IPS-11a (cell line): ENCODE measurements at regions not wholly inside any gene's neighbourhood (a gene's known extent, or its start where the extent isn't known, plus 50 kb on each side); places are given as distances from the start of the nearest gene placed in this dataset.

ENCODE experiments used
- H3K4me3 ChIP-seq: one replicate; pipeline ENCODE4 v1.5.1; 2013; ENCODE audit warnings: low read depth, low read length, control low read depth

- H3K4me3 ChIP-seq, result no peak overlapping the region
Observed at GRCh38 chr1:195012995-195013394, 1595.2 kb downstream of the KCNT2 start.

GRCh38 chr1:195005338-195005737, 1602.9 kb downstream of the KCNT2 start:
- no peak overlapping the region for H3K4me3 ChIP-seq

- H3K4me3 ChIP-seq, result no peak overlapping the region
Observed at GRCh38 chr1:194990483-194990882, 1617.8 kb downstream of the KCNT2 start.

- no peak overlapping the region for H3K4me3 ChIP-seq
Observed at GRCh38 chr1:194975913-194976312, 1632.3 kb downstream of the KCNT2 start.

GRCh38 chr1:194968916-194969315, 1639.3 kb downstream of the KCNT2 start:
- no peak overlapping the region for H3K4me3 ChIP-seq

- H3K4me3 ChIP-seq, result no peak overlapping the region
Observed at GRCh38 chr1:194959795-194960194, 1648.4 kb downstream of the KCNT2 start.

GRCh38 chr1:194952171-194952570, 1656.1 kb downstream of the KCNT2 start:
- H3K4me3 ChIP-seq, result no peak overlapping the region

GRCh38 chr1:194950584-194950983, 1657.7 kb downstream of the KCNT2 start:
- no peak overlapping the region for H3K4me3 ChIP-seq

- H3K4me3 ChIP-seq, result no peak overlapping the region
Observed at GRCh38 chr1:194940336-194941030, 1667.8 kb downstream of the KCNT2 start.

GRCh38 chr1:194935864-194936263, 1672.4 kb downstream of the KCNT2 start:
- no peak overlapping the region for H3K4me3 ChIP-seq

- no peak overlapping the region for H3K4me3 ChIP-seq
Observed at GRCh38 chr1:194931166-194931565, 1677.1 kb downstream of the KCNT2 start.

- no peak overlapping the region for H3K4me3 ChIP-seq
Observed at GRCh38 chr1:194930132-194930531, 1678.1 kb downstream of the KCNT2 start.

GRCh38 chr1:194929357-194929756, 1678.9 kb downstream of the KCNT2 start:
- no peak overlapping the region for H3K4me3 ChIP-seq

GRCh38 chr1:194919146-194919545, 1689.1 kb downstream of the KCNT2 start:
- no peak overlapping the region for H3K4me3 ChIP-seq

- H3K4me3 ChIP-seq, result no peak overlapping the region
Observed at GRCh38 chr1:194917769-194918168, 1690.5 kb downstream of the KCNT2 start.

GRCh38 chr1:194908643-194909042, 1699.6 kb downstream of the KCNT2 start:
- no peak overlapping the region for H3K4me3 ChIP-seq

- no peak overlapping the region for H3K4me3 ChIP-seq
Observed at GRCh38 chr1:194903524-194903923, 1704.7 kb downstream of the KCNT2 start.

- no peak overlapping the region for H3K4me3 ChIP-seq
Observed at GRCh38 chr1:194889310-194889709, 1702.9 kb upstream of the B3GALT2 start.

- H3K4me3 ChIP-seq, result no peak overlapping the region
Observed at GRCh38 chr1:194870860-194871259, 1684.4 kb upstream of the B3GALT2 start.

- H3K4me3 ChIP-seq, result no peak overlapping the region
Observed at GRCh38 chr1:194866153-194866552, 1679.7 kb upstream of the B3GALT2 start.

GRCh38 chr1:194865383-194865782, 1679.0 kb upstream of the B3GALT2 start:
- H3K4me3 ChIP-seq, result no peak overlapping the region

- H3K4me3 ChIP-seq, result no peak overlapping the region
Observed at GRCh38 chr1:194862129-194862528, 1675.7 kb upstream of the B3GALT2 start.
